CD4-positive, alpha-beta T cell treated with Interleukin-15 for 1 hour (primary cell): ENCODE measurements at regions not wholly inside any gene's neighbourhood (a gene's known extent, or its start where the extent isn't known, plus 50 kb on each side); places are given as distances from the start of the nearest gene placed in this dataset.
A peak's percentile ranks its signal among the peaks of the same experiment; 100 is the strongest.
"Not testable (repeated sequence)": the region's sequence is repeated elsewhere in the genome, so short reads cannot be mapped to it uniquely, and the experiment has no call there.

Source experiments
- DNase-seq: peaks from one replicate; pipeline ENCODE4 v3.0.0-alpha.2; 2020

DNA sequence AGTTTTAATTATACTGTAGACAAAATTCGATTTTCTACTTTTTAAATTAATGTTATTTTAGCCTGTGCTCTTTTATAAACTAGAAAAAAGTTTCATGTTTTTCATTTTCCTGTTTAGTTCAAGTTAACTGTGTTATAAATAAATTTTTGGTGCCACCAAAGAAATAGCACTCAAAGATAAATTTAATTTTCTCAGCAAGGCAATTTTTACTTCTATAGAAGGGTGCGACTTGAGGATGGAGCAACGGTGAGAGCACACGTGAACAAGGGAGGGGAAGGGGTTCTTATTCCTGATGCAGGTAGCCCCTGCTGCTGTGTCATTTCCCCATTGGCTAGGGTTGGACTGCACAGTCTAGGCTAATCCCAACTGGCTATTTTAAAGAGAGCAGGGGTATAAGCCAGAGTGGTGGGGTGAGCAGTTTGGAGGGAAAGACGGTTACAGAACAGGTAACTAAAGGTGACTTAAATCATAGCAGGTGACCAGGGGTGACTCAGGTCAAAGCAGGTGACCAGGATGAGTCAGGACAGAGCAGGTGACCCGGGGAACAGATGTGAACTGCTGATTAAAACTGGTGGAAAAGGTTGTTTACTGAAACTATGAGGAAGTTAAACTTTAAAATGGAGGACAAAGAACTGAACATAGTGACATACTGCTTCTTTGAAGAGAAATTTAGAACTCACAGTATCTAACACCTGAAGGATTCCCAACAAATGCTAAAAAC is 104.6 kb upstream of the GPBP1 start:
- no peak for DNase-seq

DNA sequence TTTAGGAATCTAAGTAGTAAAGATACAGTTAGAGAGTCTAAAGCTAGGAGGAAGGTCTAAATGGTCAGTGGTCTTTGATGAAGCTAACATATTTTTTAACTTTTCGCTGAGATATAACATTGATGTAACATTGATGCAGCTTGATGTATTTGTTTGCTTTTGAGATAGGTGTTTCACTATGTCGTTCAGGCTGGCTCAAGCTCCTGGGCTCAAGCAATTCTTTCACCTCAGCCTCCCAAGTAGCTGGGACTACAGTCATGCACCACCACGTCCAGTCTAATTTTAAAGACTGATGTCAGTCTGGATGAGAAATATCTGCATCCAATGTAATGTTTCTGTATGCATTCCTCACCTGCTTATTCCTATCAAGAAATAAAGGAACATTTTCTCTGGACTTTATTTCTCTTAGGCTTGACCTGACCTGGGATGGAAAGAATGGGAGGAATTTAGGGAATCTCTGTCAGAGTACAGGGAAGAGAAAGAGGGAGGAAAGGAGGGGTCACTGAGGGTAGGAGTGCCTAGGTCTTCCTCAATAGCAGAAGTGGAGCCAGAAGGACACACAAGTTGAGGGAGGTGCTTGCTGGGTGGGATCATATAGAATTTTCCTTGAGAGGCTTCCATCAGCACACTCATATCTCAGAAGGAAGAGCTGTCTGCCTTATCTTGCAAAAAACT is 101.5 kb upstream of the GPBP1 start:
- no peak for DNase-seq

DNA sequence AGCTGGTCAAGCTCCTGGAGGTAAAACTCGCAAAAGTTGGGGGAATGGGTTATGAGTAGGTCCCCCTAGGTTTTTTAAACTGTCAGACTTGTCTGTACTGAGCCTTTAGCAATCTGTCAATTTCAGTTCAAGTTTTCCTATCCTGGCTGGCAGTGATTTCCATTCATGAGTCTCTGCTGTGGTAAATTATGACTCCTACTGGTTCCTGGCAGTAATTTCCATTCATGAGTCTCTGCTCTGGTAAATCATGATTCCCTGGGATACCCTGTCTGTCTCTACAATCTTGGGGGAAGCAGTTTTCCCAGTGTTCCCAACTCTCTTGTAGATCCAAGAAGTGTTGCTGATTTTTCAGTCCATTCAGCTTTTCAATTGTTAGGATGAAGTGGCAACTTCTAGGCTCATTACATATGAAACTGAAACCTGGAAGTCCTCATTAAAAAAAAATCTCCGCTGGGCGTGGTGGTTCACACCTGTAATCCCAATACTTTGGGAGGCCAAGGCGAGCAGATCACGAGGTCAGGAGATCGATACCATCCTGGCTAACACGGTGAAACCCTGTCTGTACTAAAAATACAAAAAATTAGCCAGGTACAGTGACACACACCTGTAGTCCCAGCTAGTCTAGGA is 91.3 kb upstream of the GPBP1 start:
- DNase-seq: no peak

GRCh38 chr5:57085306-57086081 is 88.4 kb upstream of the GPBP1 start:
- no peak for DNase-seq

- DNase-seq: not testable (repeated sequence)
Measured at GRCh38 chr5:57087947-57088346, 85.9 kb upstream of the GPBP1 start.

GRCh38 chr5:57094753-57095683 is 78.8 kb upstream of the GPBP1 start:
- no peak for DNase-seq

GRCh38 chr5:57097526-57097925 is 76.3 kb upstream of the GPBP1 start:
- peak; percentile 19 for DNase-seq

DNA sequence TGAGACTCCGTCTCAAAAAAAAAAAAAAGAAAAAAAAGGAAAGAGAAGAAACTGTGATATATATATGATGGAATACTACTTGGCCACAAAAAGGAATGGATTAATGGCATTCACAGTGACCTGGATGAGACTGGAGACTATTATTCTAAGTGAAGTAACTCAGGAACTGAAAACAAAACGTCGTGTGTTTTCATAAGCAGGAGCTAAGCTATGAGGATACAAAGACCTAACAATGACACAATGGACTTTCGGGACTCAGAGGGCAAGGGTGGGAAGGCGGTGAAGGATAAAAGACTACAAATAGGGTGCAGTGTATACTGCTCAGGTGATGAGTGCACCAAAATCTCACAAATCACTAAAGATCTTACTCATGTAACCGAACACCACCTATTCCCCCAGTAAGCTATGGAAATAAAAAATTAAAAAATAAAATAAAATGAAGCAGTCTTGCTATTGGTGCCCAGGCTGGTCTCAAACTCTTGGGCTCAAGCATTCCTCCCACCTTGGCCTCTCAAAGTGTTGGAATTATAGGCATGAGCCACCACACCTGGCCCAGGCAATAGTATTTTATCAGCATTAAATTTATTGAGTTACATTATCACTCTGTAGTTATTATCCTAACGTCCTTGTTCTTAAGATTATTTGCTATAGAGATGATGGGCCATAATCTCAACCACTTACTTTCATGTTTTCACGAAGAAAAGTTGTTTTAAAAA is 71.5 kb upstream of the GPBP1 start:
- DNase-seq: no peak

DNA sequence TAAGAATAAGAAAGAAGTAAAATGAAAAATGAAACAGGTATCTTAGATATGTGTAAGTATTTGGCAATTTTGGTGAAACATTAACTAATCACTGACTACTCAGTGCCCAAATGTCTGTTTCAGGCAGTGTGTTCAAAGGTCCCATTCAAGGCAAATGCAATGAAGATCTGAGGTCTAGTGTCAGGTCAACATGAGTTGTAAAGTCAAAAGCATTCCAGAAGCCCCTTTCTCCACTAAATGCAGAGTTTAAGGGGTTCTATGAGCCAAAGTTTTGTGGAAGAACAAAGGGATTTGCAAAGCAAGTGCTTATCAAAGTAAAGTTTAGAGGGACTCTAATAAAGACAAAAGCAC is 71.0 kb upstream of the GPBP1 start:
- no peak for DNase-seq

- DNase-seq: no peak
Measured at GRCh38 chr5:57103317-57103907, 70.4 kb upstream of the GPBP1 start.

- DNase-seq: no peak
Measured at GRCh38 chr5:57106661-57107060, 67.2 kb upstream of the GPBP1 start.

DNA sequence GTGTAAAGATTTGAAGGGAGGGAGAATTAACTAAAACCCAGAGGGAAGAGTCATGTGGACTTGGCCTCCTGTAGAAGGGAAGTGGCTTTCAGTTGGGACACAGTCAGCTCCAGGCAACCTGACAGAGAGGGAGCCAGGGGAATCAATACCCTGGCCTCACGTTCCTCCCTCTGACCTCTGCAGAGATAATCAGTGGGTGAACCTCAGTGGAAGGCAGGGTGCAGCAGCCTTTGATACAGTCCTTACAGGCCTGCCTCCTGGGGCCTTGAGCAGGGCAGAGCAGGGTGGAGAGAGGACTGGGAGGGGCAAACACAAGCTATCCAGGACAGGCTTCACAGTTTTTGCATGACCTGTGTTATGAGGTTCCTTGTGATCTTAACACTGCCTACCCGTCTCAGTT is 61.9 kb upstream of the GPBP1 start:
- DNase-seq: no peak

GRCh38 chr5:57113481-57113880 is 60.4 kb upstream of the GPBP1 start:
- DNase-seq: no peak

DNA sequence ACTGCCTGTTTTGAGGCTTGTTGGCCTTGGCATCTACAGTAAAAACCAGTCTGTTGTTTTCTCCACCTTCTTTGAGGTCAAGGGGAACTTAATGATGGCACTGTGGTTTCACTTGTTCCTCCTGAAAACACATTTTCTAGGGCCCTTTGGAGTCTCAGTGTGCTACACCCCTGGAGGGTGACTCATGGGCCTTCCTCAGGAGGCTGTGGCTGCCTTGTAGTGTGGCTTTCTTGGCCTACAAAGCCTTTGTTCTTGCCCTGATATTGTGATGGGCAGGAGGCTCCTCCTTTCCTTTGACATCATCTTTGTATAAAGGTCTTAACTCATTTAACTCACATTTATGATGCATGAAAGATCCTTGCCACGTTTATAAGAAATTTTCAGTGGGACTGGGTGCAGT is 56.3 kb upstream of the GPBP1 start:
- peak; percentile 49 for DNase-seq

DNA sequence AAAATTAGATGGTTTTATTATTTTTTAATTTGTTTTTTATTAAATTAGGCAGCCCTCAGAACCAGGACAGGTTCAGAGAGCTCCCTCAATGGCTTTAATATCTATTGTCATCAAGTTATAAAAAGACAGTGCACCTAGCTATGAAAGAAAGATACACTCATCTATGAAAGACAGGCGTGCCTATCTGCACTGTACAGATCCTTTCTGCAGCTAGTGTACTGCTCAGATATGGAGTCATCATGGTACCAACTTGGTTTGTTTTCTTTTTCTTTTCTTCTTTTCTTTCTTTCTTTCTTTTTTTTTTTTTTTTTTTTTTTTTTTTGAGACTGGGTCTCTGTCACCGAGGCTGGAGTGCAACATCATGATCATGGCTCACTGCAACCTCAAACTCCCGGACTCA is 54.8 kb upstream of the GPBP1 start:
- DNase-seq: no peak

GRCh38 chr5:57124014-57124413 is 49.8 kb upstream of the GPBP1 start:
- no peak for DNase-seq
